ENCODE measurements at regions not wholly inside any gene's neighbourhood (a gene's known extent, or its start where the extent isn't known, plus 50 kb on each side); places are given as distances from the start of the nearest gene placed in this dataset.

- H3K27ac ChIP-seq = peak overlapping the region; percentile 73
- H3K36me3 ChIP-seq (ENCODE audit: insufficient read depth in 1 of 2, low read depth in 1 of 2) = no peaks in the 10 kb centered on the region
- peak; percentile 48 to 83 for DNase-seq
- WGBS, 3 donors = 15 to 21% (median 19%) methylated on average over 3 of the region's 3 CpGs
- no peak overlapping the region for H3K4me3 ChIP-seq
- ATAC-seq = peak; percentile 99 to 100 (median 100)
- no peaks in the 10 kb centered on the region for H3K27me3 ChIP-seq (ENCODE audit: insufficient read depth in 3 of 3, low read length in 2 of 3)
- H3K4me1 ChIP-seq = peaks cover 39% of the 10 kb centered on the region
- intact Hi-C loops (cut with DNase I) = loop anchor here in 1 of 2 donors (5.0 kb wide), 3 partner anchors 76 to 434 kb away; partner anchors contain the start of gene KCNJ2
- H3K9me3 ChIP-seq = peaks cover 3% of the 10 kb centered on the region
- no peak for TF ChIP-seq CTCF (IDR thresholded peaks at IDR 0.05)
Measured at GRCh38 chr17:69733171-69734012, 318.9 kb downstream of the MAP2K6 start.

- WGBS, 3 donors = 83 to 90% (median 86%) methylated on average over 1 of the region's 1 CpG
- peaks cover 26% of the 10 kb centered on the region for H3K4me1 ChIP-seq
- H3K4me3 ChIP-seq = no peak overlapping the region
- ATAC-seq (no peak), DNase-seq (no peak)
- intact Hi-C loops (cut with DNase I) = loop anchor here in 1 of 2 donors (5.0 kb wide), 3 partner anchors 77 to 433 kb away; partner anchors contain the start of gene KCNJ2
- TF ChIP-seq CTCF (IDR thresholded peaks at IDR 0.05) = no peak
- no peaks in the 10 kb centered on the region for H3K27me3 ChIP-seq (ENCODE audit: insufficient read depth in 3 of 3, low read length in 2 of 3)
- peak overlapping the region; percentile 73 for H3K27ac ChIP-seq
- H3K9me3 ChIP-seq = peaks cover 3% of the 10 kb centered on the region
- H3K36me3 ChIP-seq (ENCODE audit: insufficient read depth in 1 of 2, low read depth in 1 of 2) = no peaks in the 10 kb centered on the region
Measured at GRCh38 chr17:69734656-69735055, 320.2 kb downstream of the MAP2K6 start.

- ATAC-seq = no peak
- DNase-seq = no peak
- TF ChIP-seq CTCF (IDR thresholded peaks at IDR 0.05) = no peak
- H3K27ac ChIP-seq = no peak overlapping the region
- no peaks in the 10 kb centered on the region for H3K27me3 ChIP-seq (ENCODE audit: insufficient read depth in 3 of 3, low read length in 2 of 3)
- WGBS, 3 donors = 95 to 100% (median 98%) methylated on average over 2 of the region's 2 CpGs
- H3K4me1 ChIP-seq = peaks cover 25% of the 10 kb centered on the region
- H3K4me3 ChIP-seq = no peak overlapping the region
- no peaks in the 10 kb centered on the region for H3K36me3 ChIP-seq (ENCODE audit: insufficient read depth in 1 of 2, low read depth in 1 of 2)
- intact Hi-C loops (cut with DNase I) = no loop called here
- H3K9me3 ChIP-seq = peaks cover 3% of the 10 kb centered on the region
Measured at GRCh38 chr17:69735285-69735684, 320.8 kb downstream of the MAP2K6 start.

GRCh38 chr17:69743091-69743490, 328.6 kb downstream of the MAP2K6 start:
- H3K9me3 ChIP-seq = no peaks in the 10 kb centered on the region
- intact Hi-C loops (cut with DNase I) = no loop called here
- no peaks in the 10 kb centered on the region for H3K4me1 ChIP-seq
- WGBS, 3 donors = 94 to 97% (median 97%) methylated on average over 3 of the region's 3 CpGs
- no peak overlapping the region for H3K4me3 ChIP-seq
- no peaks in the 10 kb centered on the region for H3K27me3 ChIP-seq (ENCODE audit: insufficient read depth in 3 of 3, low read length in 2 of 3)
- no peaks in the 10 kb centered on the region for H3K36me3 ChIP-seq (ENCODE audit: insufficient read depth in 1 of 2, low read depth in 1 of 2)
- no peak for ATAC-seq
- no peak for DNase-seq
- TF ChIP-seq CTCF (IDR thresholded peaks at IDR 0.05) = no peak
- no peak overlapping the region for H3K27ac ChIP-seq

Data from psoas muscle (tissue), 7 donors.